Thoracic aorta (tissue), 2 donors: ENCODE measurements at regions not wholly inside any gene's neighbourhood (a gene's known extent, or its start where the extent isn't known, plus 50 kb on each side); places are given as distances from the start of the nearest gene placed in this dataset.

Source experiments
- ATAC-seq: fragments of 150-250 bp; one replicate; pipeline ENCODE4 v1.8.0; 2017; ENCODE audit warnings: low read depth; ENCODE audit not compliant: insufficient number of reproducible peaks, low FRiP score
- DNase-seq: peaks from one replicate; pipeline ENCODE4 v3.0.0-alpha.2; 2020; ENCODE audit warnings: low spot score
- H3K27ac ChIP-seq, 2 donors: fragments of 200-600 bp; sonication (generic); 1 replicate in 1 of 2; 2 replicates in 1 of 2; pipeline ENCODE4 v1.5.1; 2016; ENCODE audit warnings: mild to moderate bottlenecking in 2 of 2, moderate library complexity in 2 of 2
- H3K27me3 ChIP-seq: fragments of 200-600 bp; sonication (generic); replicated peaks from 2 replicates; pipeline ENCODE4 v1.6.0; 2016; ENCODE audit warnings: mild to moderate bottlenecking; ENCODE audit not compliant: insufficient read depth
- H3K36me3 ChIP-seq: fragments of 200-600 bp; sonication (generic); one replicate; pipeline ENCODE4 v1.5.1; 2016
- H3K4me1 ChIP-seq, 2 donors: fragments of 200-600 bp; sonication (generic); 1 replicate in 1 of 2; 2 replicates in 1 of 2; pipeline versions ENCODE4 v1.5.1 to v1.6.0; 2016; ENCODE audit warnings: low read depth in 2 of 2, mild to moderate bottlenecking in 1 of 2; ENCODE audit not compliant: control insufficient read depth in 1 of 2
- H3K4me3 ChIP-seq: fragments of 200-600 bp; sonication (generic); 2 replicates; pipeline ENCODE4 v1.5.1; 2016; ENCODE audit warnings: mild to moderate bottlenecking
- H3K9me3 ChIP-seq: fragments of 200-600 bp; sonication (generic); 2 replicates; pipeline ENCODE4 v1.5.1; 2016
- CTCF ChIP-seq: fragments of 200-600 bp; sonication (generic); IDR thresholded peaks from one replicate; pipeline ENCODE4 v1.5.1; 2019; ENCODE audit warnings: antibody characterized with exemption

- no peak for TF ChIP-seq CTCF
- no peaks in the 10 kb centered on the region for H3K27me3 ChIP-seq
- H3K9me3 ChIP-seq: no peaks in the 10 kb centered on the region
These were observed 177.9 kb upstream of the DPH6 start for GRCh38 chr15:35723852-35724251.

GRCh38 chr15:35724626-35725025, 178.7 kb upstream of the DPH6 start:
- ATAC-seq (no peak), DNase-seq (no peak)
- Histone ChIP-seq H3K4me3 (no peak overlapping the region), H3K36me3 (no peaks in the 10 kb centered on the region), H3K4me1 (no peaks in the 10 kb centered on the region), H3K27ac (no peak overlapping the region), H3K9me3 (no peaks in the 10 kb centered on the region), H3K27me3 (no peaks in the 10 kb centered on the region)
- no peak for TF ChIP-seq CTCF

More at GRCh38 chr15:35723852-35724251, 177.9 kb upstream of the DPH6 start:
- Histone ChIP-seq H3K36me3 (no peaks in the 10 kb centered on the region), H3K27ac (no peak overlapping the region), H3K4me3 (no peak overlapping the region), H3K4me1 (no peaks in the 10 kb centered on the region)
- DNase-seq (no peak), ATAC-seq (no peak)

DNA sequence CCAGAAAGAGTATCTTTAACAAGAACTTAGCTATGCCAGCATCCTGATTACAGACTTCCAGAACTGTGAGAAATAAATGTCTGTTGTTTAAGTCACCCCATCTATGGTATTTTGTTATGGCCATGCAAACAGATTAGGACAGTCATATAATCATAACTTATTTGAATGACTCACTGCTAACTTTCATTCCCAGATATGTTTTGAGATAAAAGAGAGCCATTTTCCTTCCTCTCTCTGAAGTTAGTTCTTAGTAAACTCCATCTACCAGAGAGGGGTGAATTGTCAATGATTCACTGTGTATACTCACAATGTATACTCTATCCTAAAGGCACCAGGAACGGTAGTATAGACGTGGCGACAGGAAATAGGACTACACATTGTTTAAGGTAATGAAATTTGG, 179.4 kb upstream of the DPH6 start:
- Histone ChIP-seq H3K36me3 (no peaks in the 10 kb centered on the region), H3K9me3 (no peaks in the 10 kb centered on the region), H3K27ac (no peak overlapping the region), H3K4me3 (no peak overlapping the region), H3K27me3 (no peaks in the 10 kb centered on the region), H3K4me1 (no peaks in the 10 kb centered on the region)
- ATAC-seq (no peak), DNase-seq (no peak)
- no peak for TF ChIP-seq CTCF

GRCh38 chr15:35727627-35728026, 181.7 kb upstream of the DPH6 start:
- DNase-seq (no peak), ATAC-seq (no peak)
- H3K9me3 ChIP-seq: no peaks in the 10 kb centered on the region
- H3K27ac ChIP-seq: no peak overlapping the region
- no peaks in the 10 kb centered on the region for H3K27me3 ChIP-seq
- H3K4me3 ChIP-seq: no peak overlapping the region
- no peak for TF ChIP-seq CTCF
- no peaks in the 10 kb centered on the region for H3K36me3 ChIP-seq
- no peaks in the 10 kb centered on the region for H3K4me1 ChIP-seq

DNA sequence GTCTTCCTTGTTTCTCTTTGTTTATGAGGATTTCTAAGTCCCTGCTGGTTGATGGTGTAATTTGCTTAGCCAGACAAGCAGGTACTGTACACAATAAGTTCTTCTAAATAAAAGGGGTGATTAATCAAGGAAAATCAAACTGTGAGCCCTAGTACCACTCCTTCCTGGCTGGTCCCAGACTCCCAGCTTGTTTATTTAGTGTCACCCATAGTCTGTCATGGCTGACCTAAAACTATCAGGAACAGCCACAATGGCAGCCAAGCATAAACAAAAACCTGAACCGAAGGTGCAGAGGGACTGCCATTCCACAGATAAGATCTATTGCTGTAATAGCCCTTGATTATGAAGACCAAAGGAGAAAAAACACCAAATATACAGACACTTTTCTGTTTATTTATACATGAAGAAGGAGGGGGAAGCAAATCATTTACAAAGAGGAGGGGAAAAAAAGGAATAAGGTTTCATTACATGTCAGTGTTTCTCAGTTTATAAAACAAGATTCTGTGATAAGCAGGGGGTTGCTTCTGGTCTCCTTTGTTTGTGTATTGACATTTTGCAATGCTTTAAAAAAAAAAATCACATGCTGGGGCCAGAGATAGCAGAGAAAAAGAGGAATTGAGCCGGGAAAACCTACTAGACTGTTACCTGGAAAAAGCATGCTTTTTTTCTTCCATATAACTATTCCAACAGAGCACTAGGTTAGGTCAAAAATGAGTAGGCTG, 182.4 kb upstream of the DPH6 start:
- no peak overlapping the region for H3K4me3 ChIP-seq
- no peaks in the 10 kb centered on the region for H3K27me3 ChIP-seq
- H3K9me3 ChIP-seq: no peaks in the 10 kb centered on the region
- no peak for DNase-seq
- no peaks in the 10 kb centered on the region for H3K36me3 ChIP-seq
- no peak for TF ChIP-seq CTCF
- no peak overlapping the region for H3K27ac ChIP-seq
- H3K4me1 ChIP-seq: no peaks in the 10 kb centered on the region
- no peak for ATAC-seq
